Keratinocyte (primary cell): ENCODE measurements at regions not wholly inside any gene's neighbourhood (a gene's known extent, or its start where the extent isn't known, plus 50 kb on each side); places are given as distances from the start of the nearest gene placed in this dataset.

Experiments
- DNase-seq: peaks from one replicate; pipeline ENCODE4 v3.0.0-alpha.2; 2011; ENCODE audit warnings: low read depth, missing footprints, low spot score
- FAIRE-seq: peaks from 2 replicates; lab custom pipeline; 2011; peaks lifted over from hg19 to GRCh38; lab: Jason Lieb, UNC
- H2AFZ ChIP-seq: 2 replicates; pipeline ENCODE4 v1.6.0; 2012; ENCODE audit warnings: low read length, control low read depth, inconsistent platforms; ENCODE audit not compliant: control insufficient read depth
- H3K27ac ChIP-seq: 2 replicates; pipeline ENCODE4 v1.5.1; 2011; ENCODE audit warnings: low read length; ENCODE audit not compliant: control insufficient read depth, insufficient read depth
- H3K27me3 ChIP-seq: 3 replicates; pipeline ENCODE4 v1.6.0; 2011; ENCODE audit warnings: low read length; ENCODE audit not compliant: control insufficient read depth, insufficient read depth; ENCODE audit errors: extremely low read depth
- H3K36me3 ChIP-seq, 2 experiments: 2 replicates in 1 of 2; 3 replicates in 1 of 2; pipeline ENCODE4 v1.5.1; 2011; ENCODE audit warnings: low read length in 2 of 2, mild to moderate bottlenecking in 1 of 2; ENCODE audit not compliant: control insufficient read depth in 2 of 2, insufficient read depth in 2 of 2; ENCODE audit errors: extremely low read depth in 1 of 2
- H3K4me1 ChIP-seq: 3 replicates; pipeline ENCODE4 v1.5.1; 2011; ENCODE audit warnings: low read length; ENCODE audit not compliant: control insufficient read depth, insufficient read depth; ENCODE audit errors: extremely low read depth
- H3K4me2 ChIP-seq: 3 replicates; pipeline ENCODE4 v1.6.0; 2011; ENCODE audit warnings: low read depth, low read length; ENCODE audit not compliant: control insufficient read depth, insufficient read depth; ENCODE audit errors: extremely low read depth
- H3K4me3 ChIP-seq, 3 experiments: fragments of 200-600 bp in 1 of 3; sonication (generic) in 1 of 3; 2 replicates in 2 of 3; 3 replicates in 1 of 3; pipeline ENCODE4 v1.5.1; 2011 to 2016; ENCODE audit warnings: low read length in 3 of 3, mild to moderate bottlenecking in 3 of 3, control low read depth in 2 of 3, inconsistent platforms in 1 of 3, low read depth in 1 of 3, mixed read lengths in 1 of 3, mixed run types in 1 of 3, moderate library complexity in 1 of 3; ENCODE audit not compliant: control insufficient read depth in 2 of 3, insufficient read depth in 2 of 3; ENCODE audit errors: extremely low read depth in 1 of 3
- H3K79me2 ChIP-seq: 2 replicates; pipeline ENCODE4 v1.6.0; 2012; ENCODE audit warnings: low read length; ENCODE audit not compliant: control insufficient read depth, insufficient read depth
- H3K9ac ChIP-seq: 3 replicates; pipeline ENCODE4 v1.6.0; 2011; ENCODE audit warnings: low read length; ENCODE audit not compliant: control insufficient read depth, insufficient read depth; ENCODE audit errors: extremely low read depth
- H3K9me1 ChIP-seq: 3 replicates; pipeline ENCODE4 v1.6.0; 2011; ENCODE audit warnings: low read length; ENCODE audit not compliant: control insufficient read depth, insufficient read depth; ENCODE audit errors: extremely low read depth
- H3K9me3 ChIP-seq: 2 replicates; pipeline ENCODE4 v1.5.1; 2012; ENCODE audit warnings: low read depth, low read length; ENCODE audit not compliant: control insufficient read depth
- H4K20me1 ChIP-seq: 3 replicates; pipeline ENCODE4 v1.6.0; 2011; ENCODE audit warnings: low read length; ENCODE audit not compliant: control insufficient read depth, insufficient read depth; ENCODE audit errors: extremely low read depth
- EZH2 ChIP-seq: IDR thresholded peaks from one replicate; pipeline ENCODE4 v1.6.1; 2012; ENCODE audit warnings: inconsistent platforms, mild to moderate bottlenecking, low read length, moderate library complexity
- dilution Hi-C: fragments of 300-500 bp; cut with MboI; formaldehyde crosslinking; loops from one replicate; pipeline ENCODE4 v1.7.0; 2020; ENCODE audit warnings: low sequenced_read_pairs; ENCODE audit not compliant: extremely low pct_ligation_motif_present
- TF ChIP-seq, protein P1 (sequence below), 3 experiments: IDR thresholded peaks in 1 of 3; conservative IDR thresholded peaks in 1 of 3; optimal IDR thresholded peaks in 1 of 3; 2 replicates in 2 of 3; 3 replicates in 1 of 3; pipeline versions ENCODE3 to v1.5.1; 2011; ENCODE audit warnings: low read length in 3 of 3, mild to moderate bottlenecking in 3 of 3, moderate library complexity in 2 of 3, control low read depth in 1 of 3, inconsistent platforms in 1 of 3; ENCODE audit not compliant: insufficient read depth in 2 of 3; ENCODE audit errors: extremely low read depth in 1 of 3

DNA sequence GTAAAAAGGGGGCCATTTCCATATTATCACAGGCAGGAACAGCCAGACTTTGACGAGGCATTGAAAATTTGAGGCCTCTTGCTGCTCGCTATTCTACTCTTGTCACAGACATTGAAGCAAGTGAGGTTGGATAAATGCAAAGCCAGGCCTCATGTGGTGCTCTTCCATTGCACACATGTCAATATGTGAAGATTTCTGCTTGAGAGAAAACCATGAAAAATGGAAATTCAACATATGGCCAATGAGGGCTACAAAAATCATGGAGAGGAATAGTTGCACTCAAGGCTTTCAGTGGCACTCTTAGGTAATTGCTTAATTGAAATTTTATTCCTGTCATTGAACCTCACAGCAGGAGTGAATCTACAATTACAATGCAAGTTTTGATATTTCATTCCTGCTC, 185.6 kb upstream of the MBNL1 start:
- dilution Hi-C loops, result no loop called here
- no peak for FAIRE-seq
- no peaks in the 10 kb centered on the region for H4K20me1 ChIP-seq
- H2AFZ ChIP-seq, result no peak overlapping the region
- no peak for DNase-seq
- no peaks in the 10 kb centered on the region for H3K9me3 ChIP-seq
- no peak overlapping the region for H3K27ac ChIP-seq
- no peaks in the 10 kb centered on the region for H3K79me2 ChIP-seq
- no peaks in the 10 kb centered on the region for H3K9me1 ChIP-seq
- H3K4me2 ChIP-seq, result no peak overlapping the region
- no peak overlapping the region for H3K9ac ChIP-seq
- no peaks in the 10 kb centered on the region for H3K36me3 ChIP-seq
- H3K4me3 ChIP-seq, result no peak overlapping the region
- TF ChIP-seq, protein P1, sequence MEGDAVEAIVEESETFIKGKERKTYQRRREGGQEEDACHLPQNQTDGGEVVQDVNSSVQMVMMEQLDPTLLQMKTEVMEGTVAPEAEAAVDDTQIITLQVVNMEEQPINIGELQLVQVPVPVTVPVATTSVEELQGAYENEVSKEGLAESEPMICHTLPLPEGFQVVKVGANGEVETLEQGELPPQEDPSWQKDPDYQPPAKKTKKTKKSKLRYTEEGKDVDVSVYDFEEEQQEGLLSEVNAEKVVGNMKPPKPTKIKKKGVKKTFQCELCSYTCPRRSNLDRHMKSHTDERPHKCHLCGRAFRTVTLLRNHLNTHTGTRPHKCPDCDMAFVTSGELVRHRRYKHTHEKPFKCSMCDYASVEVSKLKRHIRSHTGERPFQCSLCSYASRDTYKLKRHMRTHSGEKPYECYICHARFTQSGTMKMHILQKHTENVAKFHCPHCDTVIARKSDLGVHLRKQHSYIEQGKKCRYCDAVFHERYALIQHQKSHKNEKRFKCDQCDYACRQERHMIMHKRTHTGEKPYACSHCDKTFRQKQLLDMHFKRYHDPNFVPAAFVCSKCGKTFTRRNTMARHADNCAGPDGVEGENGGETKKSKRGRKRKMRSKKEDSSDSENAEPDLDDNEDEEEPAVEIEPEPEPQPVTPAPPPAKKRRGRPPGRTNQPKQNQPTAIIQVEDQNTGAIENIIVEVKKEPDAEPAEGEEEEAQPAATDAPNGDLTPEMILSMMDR (optimal IDR thresholded peaks at IDR 0.05 in 1 of 3, IDR thresholded peaks at IDR 0.05 in 1 of 3, conservative IDR thresholded peaks at IDR 0.05 in 1 of 3; ENCODE audit: extremely low read depth in 1 of 3, insufficient read depth in 2 of 3, low read length in 3 of 3), result no peak
- TF ChIP-seq EZH2, result no peak
- no peaks in the 10 kb centered on the region for H3K4me1 ChIP-seq
- no peaks in the 10 kb centered on the region for H3K27me3 ChIP-seq

DNA sequence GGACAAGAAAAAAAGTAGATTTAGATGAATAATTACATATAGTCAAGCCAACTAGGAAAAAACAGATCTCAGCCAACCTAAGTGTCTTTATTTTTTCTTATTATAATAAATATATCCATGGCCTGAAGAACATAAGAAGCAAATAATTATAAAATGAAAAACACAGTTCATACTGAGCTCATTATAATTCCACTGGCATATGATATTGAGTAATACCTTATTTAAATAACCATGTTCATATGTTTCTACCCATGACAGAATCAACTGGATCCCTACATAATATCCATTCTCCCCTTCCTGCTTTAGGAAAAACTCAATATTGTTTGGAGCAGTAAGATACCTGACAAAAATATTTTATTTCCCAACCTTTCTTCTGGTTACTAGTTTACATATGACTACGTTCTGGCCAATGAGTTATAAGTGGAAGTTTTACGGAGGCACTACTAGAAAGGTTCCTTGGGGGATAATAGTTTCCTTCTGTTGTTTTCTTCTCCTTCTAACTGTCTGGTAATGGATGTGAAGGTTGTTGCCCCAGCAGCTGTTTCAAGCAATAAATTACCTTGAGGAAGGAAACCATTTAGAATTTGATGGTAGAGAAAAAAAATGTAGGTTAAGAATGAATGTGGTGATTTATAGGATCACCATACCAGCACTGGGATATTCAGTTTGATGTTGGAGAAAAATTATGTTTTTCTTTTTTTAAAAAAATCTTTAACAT, 184.1 kb upstream of the MBNL1 start:
- DNase-seq (no peak), FAIRE-seq (no peak)
- Histone ChIP-seq H4K20me1 (no peaks in the 10 kb centered on the region), H2AFZ (no peak overlapping the region), H3K27me3 (no peaks in the 10 kb centered on the region), H3K4me3 (no peak overlapping the region), H3K27ac (no peak overlapping the region), H3K4me2 (no peak overlapping the region), H3K36me3 (no peaks in the 10 kb centered on the region), H3K9me1 (no peaks in the 10 kb centered on the region), H3K79me2 (no peaks in the 10 kb centered on the region), H3K9me3 (no peaks in the 10 kb centered on the region), H3K9ac (no peak overlapping the region), H3K4me1 (no peaks in the 10 kb centered on the region)
- dilution Hi-C loops, result no loop called here
- no peak for TF ChIP-seq EZH2
- TF ChIP-seq, protein P1 (optimal IDR thresholded peaks at IDR 0.05 in 1 of 3, IDR thresholded peaks at IDR 0.05 in 1 of 3, conservative IDR thresholded peaks at IDR 0.05 in 1 of 3; ENCODE audit: extremely low read depth in 1 of 3, insufficient read depth in 2 of 3, low read length in 3 of 3), result no peak
